Calu3 (cell line): ENCODE measurements at regions not wholly inside any gene's neighbourhood (a gene's known extent, or its start where the extent isn't known, plus 50 kb on each side); places are given as distances from the start of the nearest gene placed in this dataset.

ENCODE experiments used
- BruUV-seq: library from RNA; stranded (reverse); fragments of 400-500 nt; replicated peaks from 2 replicates; lab custom pipeline; 2021; lab: Mats Ljungman, UMichigan
- CTCF ChIA-PET: fragments of 300-600 bp; sonication (Branson Sonifier 250); formaldehyde crosslinking; loops from one replicate; lab custom pipeline; 2022; ENCODE audit warnings: antibody characterized with exemption; lab: Charles Lee
- DNase-seq: peaks from one replicate; pipeline ENCODE4 v3.0.0; 2022
- H3K27ac Mint-ChIP-seq: one replicate; pipeline ENCODE4 v1.8.0; 2022; ENCODE audit warnings: mixed read lengths; ENCODE audit not compliant: unreplicated experiment
- H3K27me3 Mint-ChIP-seq: one replicate; pipeline ENCODE4 v1.8.0; 2022; ENCODE audit warnings: mixed read lengths; ENCODE audit not compliant: unreplicated experiment
- H3K36me3 Mint-ChIP-seq: one replicate; pipeline ENCODE4 v1.8.0; 2022; ENCODE audit warnings: mild to moderate bottlenecking, moderate library complexity, mixed read lengths; ENCODE audit not compliant: insufficient read depth, unreplicated experiment
- H3K4me1 Mint-ChIP-seq: one replicate; pipeline ENCODE4 v1.8.0; 2022; ENCODE audit warnings: mild to moderate bottlenecking, low read depth, mixed read lengths; ENCODE audit not compliant: unreplicated experiment
- H3K4me3 Mint-ChIP-seq: one replicate; pipeline ENCODE4 v1.8.0; 2022; ENCODE audit warnings: mild to moderate bottlenecking, low read depth, moderate library complexity, mixed read lengths; ENCODE audit not compliant: unreplicated experiment
- H3K9me3 Mint-ChIP-seq: one replicate; pipeline ENCODE4 v1.8.0; 2022; ENCODE audit warnings: low read depth, mixed read lengths; ENCODE audit not compliant: unreplicated experiment
- intact Hi-C: fragments of 100-400 bp; cut with micrococcal nuclease; formaldehyde crosslinking; loops from one replicate; pipeline ENCODE4 v1.10.0; 2022; ENCODE audit not compliant: unreplicated experiment
- TF ChIP-seq, protein P1 (sequence below): fragments of 200-600 bp; IDR thresholded peaks from one replicate; pipeline ENCODE4 v1.8.0; 2022; ENCODE audit warnings: antibody characterized with exemption; ENCODE audit not compliant: unreplicated experiment

DNA sequence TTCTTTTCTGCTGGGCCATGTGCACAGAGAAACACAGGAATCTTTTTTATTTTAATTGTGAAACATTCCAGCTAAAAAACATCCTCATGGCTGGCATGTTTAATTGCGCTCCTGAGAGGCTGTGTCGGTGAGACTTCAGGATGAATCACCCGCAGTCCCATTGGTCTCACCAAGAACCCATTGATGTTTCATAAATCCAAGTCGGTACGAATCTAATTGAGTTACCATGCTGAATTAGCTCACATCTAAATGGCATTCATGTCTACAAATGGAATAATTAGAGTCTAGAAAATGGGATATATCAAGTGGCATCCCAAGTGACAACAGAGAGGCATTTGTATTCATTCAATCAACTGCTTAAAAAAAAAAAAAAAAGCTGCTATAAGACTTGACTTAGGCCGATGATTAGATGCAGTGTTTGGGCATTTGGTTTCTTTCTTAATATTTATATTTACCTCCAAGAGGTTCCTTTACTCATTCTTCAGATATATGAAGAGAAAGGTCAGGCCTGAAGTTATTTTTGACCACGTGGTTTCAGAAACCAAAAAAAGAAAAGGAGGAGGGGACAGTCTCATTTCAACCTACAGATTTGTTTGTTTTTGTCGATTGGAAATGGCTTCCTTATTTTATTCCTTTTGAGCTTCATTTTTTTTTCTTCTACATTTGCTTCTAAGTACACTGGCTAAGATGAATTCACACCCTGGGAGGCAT is 79.1 kb upstream of the FOXB1 start:
- Mint-ChIP-seq H3K27me3 (no peaks in the 10 kb centered on the region), H3K4me1 (peaks cover 5% of the 10 kb centered on the region), H3K36me3 (no peaks in the 10 kb centered on the region), H3K27ac (no peak overlapping the region), H3K9me3 (no peaks in the 10 kb centered on the region), H3K4me3 (no peak overlapping the region)
- TF ChIP-seq, protein P1, sequence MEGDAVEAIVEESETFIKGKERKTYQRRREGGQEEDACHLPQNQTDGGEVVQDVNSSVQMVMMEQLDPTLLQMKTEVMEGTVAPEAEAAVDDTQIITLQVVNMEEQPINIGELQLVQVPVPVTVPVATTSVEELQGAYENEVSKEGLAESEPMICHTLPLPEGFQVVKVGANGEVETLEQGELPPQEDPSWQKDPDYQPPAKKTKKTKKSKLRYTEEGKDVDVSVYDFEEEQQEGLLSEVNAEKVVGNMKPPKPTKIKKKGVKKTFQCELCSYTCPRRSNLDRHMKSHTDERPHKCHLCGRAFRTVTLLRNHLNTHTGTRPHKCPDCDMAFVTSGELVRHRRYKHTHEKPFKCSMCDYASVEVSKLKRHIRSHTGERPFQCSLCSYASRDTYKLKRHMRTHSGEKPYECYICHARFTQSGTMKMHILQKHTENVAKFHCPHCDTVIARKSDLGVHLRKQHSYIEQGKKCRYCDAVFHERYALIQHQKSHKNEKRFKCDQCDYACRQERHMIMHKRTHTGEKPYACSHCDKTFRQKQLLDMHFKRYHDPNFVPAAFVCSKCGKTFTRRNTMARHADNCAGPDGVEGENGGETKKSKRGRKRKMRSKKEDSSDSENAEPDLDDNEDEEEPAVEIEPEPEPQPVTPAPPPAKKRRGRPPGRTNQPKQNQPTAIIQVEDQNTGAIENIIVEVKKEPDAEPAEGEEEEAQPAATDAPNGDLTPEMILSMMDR = no peak
- DNase-seq = no peak
- intact Hi-C loops = no loop called here
- BruUV-seq = no TSS peak
- CTCF ChIA-PET = interaction anchor here (0.7 kb wide), 2 partner anchors 26 to 372 kb away, joined by 4 read pairs; no protein-coding TSS in a partner anchor

DNA sequence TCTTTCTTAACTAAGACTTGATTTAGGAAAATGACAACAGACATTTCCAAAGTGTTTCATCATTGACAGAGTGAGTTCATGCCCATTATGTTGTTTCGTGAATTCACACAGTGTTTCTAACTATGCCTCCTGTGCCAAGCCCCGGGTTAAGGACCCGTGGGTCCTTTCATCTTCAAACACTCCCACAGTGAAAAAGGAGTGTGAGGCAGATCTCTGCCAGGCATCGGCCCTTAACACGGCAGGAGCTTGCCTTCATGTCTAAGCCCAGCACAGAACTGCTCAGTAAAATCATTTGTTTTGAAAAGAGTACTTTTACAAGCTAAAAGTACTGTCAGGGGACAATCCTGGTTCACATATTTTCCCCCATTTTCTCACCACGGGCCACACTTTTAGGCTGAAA is 80.0 kb upstream of the FOXB1 start:
- CTCF ChIA-PET = no interaction called here
- Mint-ChIP-seq H3K27ac (no peak overlapping the region), H3K4me1 (peaks cover 14% of the 10 kb centered on the region), H3K4me3 (no peak overlapping the region), H3K9me3 (no peaks in the 10 kb centered on the region), H3K27me3 (no peaks in the 10 kb centered on the region), H3K36me3 (no peaks in the 10 kb centered on the region)
- DNase-seq = no peak
- BruUV-seq = no TSS peak
- TF ChIP-seq, protein P1 = no peak
- intact Hi-C loops = no loop called here

DNA sequence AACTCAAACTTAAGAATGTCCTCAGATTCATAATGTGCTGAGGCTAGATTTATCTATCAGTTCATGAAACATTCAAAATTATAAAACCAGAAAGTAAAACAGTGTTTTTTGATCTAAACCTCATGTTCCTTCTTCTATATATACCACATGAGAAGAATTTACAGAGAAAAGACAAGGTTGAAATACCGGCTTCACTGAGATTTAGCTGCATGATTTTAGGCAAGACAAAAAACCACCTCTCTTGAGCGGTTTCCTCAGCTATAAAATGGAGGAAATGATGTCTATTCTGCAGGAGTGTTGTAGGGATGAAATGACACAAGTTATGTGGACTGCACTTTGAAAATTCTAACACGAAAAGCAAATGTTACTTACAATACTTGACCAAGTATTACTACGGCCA is 80.6 kb upstream of the FOXB1 start:
- Mint-ChIP-seq H3K27me3 (no peaks in the 10 kb centered on the region), H3K4me1 (peaks cover 18% of the 10 kb centered on the region), H3K36me3 (no peaks in the 10 kb centered on the region), H3K9me3 (no peaks in the 10 kb centered on the region), H3K27ac (no peak overlapping the region), H3K4me3 (no peak overlapping the region)
- intact Hi-C loops = no loop called here
- DNase-seq = no peak
- BruUV-seq = no TSS peak
- TF ChIP-seq, protein P1 = no peak
- CTCF ChIA-PET = no interaction called here

DNA sequence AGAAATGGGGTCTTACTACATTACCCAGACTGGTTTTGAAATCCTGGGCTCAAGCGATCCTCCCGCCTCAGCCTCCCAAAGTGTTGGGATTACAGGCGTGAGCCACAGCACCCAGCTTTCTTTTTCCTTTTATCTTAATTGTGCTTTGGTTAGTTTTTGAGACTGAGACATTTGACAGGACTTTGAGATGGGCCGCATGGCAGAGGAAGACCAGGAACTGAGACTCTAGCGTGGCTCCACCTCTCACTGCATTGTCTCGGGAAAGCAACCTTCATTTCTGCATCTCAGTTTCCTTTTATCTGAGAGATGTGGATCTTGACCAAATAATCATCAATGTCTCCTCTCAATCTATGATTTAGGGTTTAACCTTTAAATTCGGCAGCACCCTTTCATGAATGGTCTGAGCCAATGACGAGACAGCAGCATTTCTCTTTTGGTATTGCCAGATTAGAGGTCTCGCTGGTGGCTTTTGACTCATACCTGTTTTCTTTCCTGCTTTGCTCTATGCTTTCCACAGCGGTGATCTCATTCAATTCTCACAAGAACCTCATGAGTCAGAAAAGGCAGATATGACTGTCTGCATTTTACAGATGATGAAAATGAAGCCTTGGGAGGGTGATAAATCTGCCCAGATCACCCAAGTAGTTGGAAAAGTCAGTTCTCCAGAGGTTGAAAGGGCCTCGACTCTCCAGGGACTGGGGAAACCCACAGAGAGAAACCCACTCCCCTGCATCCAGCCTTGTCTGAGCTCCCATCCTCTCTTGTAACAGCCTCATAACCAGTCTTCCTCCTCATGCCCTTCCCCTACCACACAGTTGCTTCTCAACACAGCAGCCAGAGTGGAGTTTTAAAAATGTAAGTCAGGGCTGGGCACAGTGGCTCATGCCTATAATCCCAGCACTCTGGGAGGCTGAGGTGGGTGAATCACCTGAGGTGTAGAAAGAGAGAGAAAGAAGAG is 84.8 kb upstream of the FOXB1 start:
- Mint-ChIP-seq H3K9me3 (no peaks in the 10 kb centered on the region), H3K4me3 (peak overlapping the region; percentile 37), H3K27ac (peak overlapping the region; percentile 45), H3K4me1 (peaks cover 25% of the 10 kb centered on the region), H3K27me3 (peaks cover 21% of the 10 kb centered on the region), H3K36me3 (no peaks in the 10 kb centered on the region)
- intact Hi-C loops = loop anchor here (1.0 to 10.0 kb wide), 6 partner anchors 88 to 407 kb away; no protein-coding TSS in a partner anchor
- DNase-seq = peak; percentile 36
- CTCF ChIA-PET = interaction anchor here (0.6 to 2.8 kb wide), 6 partner anchors 172 to 445 kb away, joined by 3 to 14 read pairs (median 4); no protein-coding TSS in a partner anchor
- no TSS peak for BruUV-seq
- TF ChIP-seq, protein P1 = no peak
